ENCODE measurements at regions not wholly inside any gene's neighbourhood (a gene's known extent, or its start where the extent isn't known, plus 50 kb on each side); places are given as distances from the start of the nearest gene placed in this dataset.

- no peak for TF ChIP-seq CTCF (IDR thresholded peaks at IDR 0.05; ENCODE audit: insufficient read depth, low read length, poor library complexity, severe bottlenecking)
- TF ChIP-seq EZH2phosphoT487 (conservative IDR thresholded peaks at IDR 0.05; ENCODE audit: low read length), result no peak
- no peak overlapping the region for H3K4me3 ChIP-seq (ENCODE audit: insufficient read depth, low read length, poor library complexity, severe bottlenecking)
- no peaks in the 10 kb centered on the region for H3K36me3 ChIP-seq (ENCODE audit: low read length)
- H3K9ac ChIP-seq (ENCODE audit: low read length), result no peak overlapping the region
- no peaks in the 10 kb centered on the region for H3F3A ChIP-seq (ENCODE audit: insufficient read depth)
- H3K27ac ChIP-seq (ENCODE audit: low read depth, low read length), result no peak overlapping the region
- H4K20me1 ChIP-seq (ENCODE audit: low read depth, low read length), result no peaks in the 10 kb centered on the region
- no peaks in the 10 kb centered on the region for H3K79me2 ChIP-seq (ENCODE audit: insufficient read depth, low read length)
- no peak overlapping the region for H3K4me2 ChIP-seq (ENCODE audit: low read depth, low read length, poor library complexity, severe bottlenecking)
- no peaks in the 10 kb centered on the region for H3K27me3 ChIP-seq (ENCODE audit: low read length)
- H3K9me2 ChIP-seq (replicated peaks; ENCODE audit: insufficient read depth, low read length), result no peaks in the 10 kb centered on the region
- no peaks in the 10 kb centered on the region for H3K9me3 ChIP-seq (ENCODE audit: insufficient read depth, low read length)
- H2AFZ ChIP-seq (ENCODE audit: low read depth, low read length, severe bottlenecking), result no peak overlapping the region
Measured at GRCh38 chr13:90389537-90389936, 958.0 kb upstream of the MIR17HG start.

- H4K20me1 ChIP-seq (ENCODE audit: low read depth, low read length), result no peaks in the 10 kb centered on the region
- no peak overlapping the region for H3K4me3 ChIP-seq (ENCODE audit: insufficient read depth, low read length, poor library complexity, severe bottlenecking)
- no peak overlapping the region for H3K9ac ChIP-seq (ENCODE audit: low read length)
- H3K9me3 ChIP-seq (ENCODE audit: insufficient read depth, low read length), result no peaks in the 10 kb centered on the region
- no peak for TF ChIP-seq EZH2phosphoT487 (conservative IDR thresholded peaks at IDR 0.05; ENCODE audit: low read length)
- TF ChIP-seq CTCF (IDR thresholded peaks at IDR 0.05; ENCODE audit: insufficient read depth, low read length, poor library complexity, severe bottlenecking), result no peak
- H3K4me2 ChIP-seq (ENCODE audit: low read depth, low read length, poor library complexity, severe bottlenecking), result no peak overlapping the region
- no peaks in the 10 kb centered on the region for H3K79me2 ChIP-seq (ENCODE audit: insufficient read depth, low read length)
- H3K9me2 ChIP-seq (replicated peaks; ENCODE audit: insufficient read depth, low read length), result no peaks in the 10 kb centered on the region
- no peaks in the 10 kb centered on the region for H3K36me3 ChIP-seq (ENCODE audit: low read length)
- H3K27ac ChIP-seq (ENCODE audit: low read depth, low read length), result no peak overlapping the region
- no peaks in the 10 kb centered on the region for H3F3A ChIP-seq (ENCODE audit: insufficient read depth)
- H2AFZ ChIP-seq (ENCODE audit: low read depth, low read length, severe bottlenecking), result no peak overlapping the region
- H3K27me3 ChIP-seq (ENCODE audit: low read length), result no peaks in the 10 kb centered on the region
Measured at GRCh38 chr13:90393408-90393807, 954.1 kb upstream of the MIR17HG start.

GRCh38 chr13:90395348-90395747 lies 952.1 kb upstream of the MIR17HG start:
- Histone ChIP-seq H3K9me2 (replicated peaks; ENCODE audit: insufficient read depth, low read length) (no peaks in the 10 kb centered on the region), H3F3A (ENCODE audit: insufficient read depth) (no peaks in the 10 kb centered on the region), H3K27me3 (ENCODE audit: low read length) (no peaks in the 10 kb centered on the region), H3K4me2 (ENCODE audit: low read depth, low read length, poor library complexity, severe bottlenecking) (no peak overlapping the region), H2AFZ (ENCODE audit: low read depth, low read length, severe bottlenecking) (no peak overlapping the region), H4K20me1 (ENCODE audit: low read depth, low read length) (no peaks in the 10 kb centered on the region), H3K9me3 (ENCODE audit: insufficient read depth, low read length) (no peaks in the 10 kb centered on the region), H3K27ac (ENCODE audit: low read depth, low read length) (no peak overlapping the region), H3K4me3 (ENCODE audit: insufficient read depth, low read length, poor library complexity, severe bottlenecking) (no peak overlapping the region), H3K9ac (ENCODE audit: low read length) (no peak overlapping the region), H3K79me2 (ENCODE audit: insufficient read depth, low read length) (no peaks in the 10 kb centered on the region), H3K36me3 (ENCODE audit: low read length) (no peaks in the 10 kb centered on the region)
- TF ChIP-seq CTCF (IDR thresholded peaks at IDR 0.05; ENCODE audit: insufficient read depth, low read length, poor library complexity, severe bottlenecking) (no peak), EZH2phosphoT487 (conservative IDR thresholded peaks at IDR 0.05; ENCODE audit: low read length) (no peak)
